GM23338 (cell line): ENCODE measurements at regions not wholly inside any gene's neighbourhood (a gene's known extent, or its start where the extent isn't known, plus 50 kb on each side); places are given as distances from the start of the nearest gene placed in this dataset.

Experiments used
- ATAC-seq: fragments of 200-7000 bp; cut with Tn5 transposase; 3 replicates; pipeline ENCODE4 v1.9.1; 2020
- DNase-seq: peaks from one replicate; pipeline ENCODE4 v3.0.0-alpha.2; 2015; ENCODE audit warnings: low spot score
- H2AFZ ChIP-seq: fragments of 200-600 bp; sonication (generic); 2 replicates; pipeline ENCODE4 v1.8.0; 2016; ENCODE audit warnings: antibody characterized with exemption, mild to moderate bottlenecking, moderate library complexity
- H3F3A ChIP-seq: fragments of 200-600 bp; sonication (generic); replicated peaks from 2 replicates; pipeline ENCODE4 v1.8.0; 2017; ENCODE audit warnings: antibody characterized with exemption, mixed run types, low read depth
- H3K27ac ChIP-seq: fragments of 200-600 bp; sonication (generic); 2 replicates; pipeline ENCODE4 v1.6.1; 2016; ENCODE audit warnings: low read depth
- H3K27me3 ChIP-seq: fragments of 200-600 bp; sonication (generic); 2 replicates; pipeline ENCODE4 v1.8.0; 2016; ENCODE audit warnings: mild to moderate bottlenecking, mixed run types, moderate library complexity; ENCODE audit not compliant: insufficient read depth
- H3K36me3 ChIP-seq: fragments of 200-600 bp; sonication (generic); 2 replicates; pipeline ENCODE4 v1.8.0; 2016; ENCODE audit warnings: mild to moderate bottlenecking; ENCODE audit not compliant: insufficient read depth
- H3K4me1 ChIP-seq: fragments of 200-600 bp; sonication (generic); 2 replicates; pipeline ENCODE4 v1.8.0; 2016; ENCODE audit warnings: mild to moderate bottlenecking, moderate library complexity; ENCODE audit not compliant: insufficient read depth
- H3K4me2 ChIP-seq: fragments of 200-600 bp; sonication (generic); 2 replicates; pipeline ENCODE4 v1.7.1; 2017; ENCODE audit warnings: mixed run types
- H3K4me3 ChIP-seq: fragments of 200-600 bp; sonication (generic); 2 replicates; pipeline ENCODE4 v1.6.1; 2016; ENCODE audit warnings: mixed run types
- H3K79me2 ChIP-seq: fragments of 200-600 bp; sonication (generic); replicated peaks from 2 replicates; pipeline ENCODE4 v1.8.0; 2017; ENCODE audit warnings: mild to moderate bottlenecking; ENCODE audit not compliant: insufficient read depth
- H3K9me2 ChIP-seq: fragments of 200-600 bp; sonication (generic); 2 replicates; pipeline ENCODE4 v1.8.0; 2017; ENCODE audit not compliant: insufficient read depth
- H4K20me1 ChIP-seq: fragments of 200-600 bp; sonication (generic); replicated peaks from 2 replicates; pipeline ENCODE4 v1.8.0; 2017; ENCODE audit warnings: mild to moderate bottlenecking; ENCODE audit not compliant: insufficient read depth
- H3K27ac Mint-ChIP-seq: 2 replicates; pipeline ENCODE4 v1.8.0; 2020; ENCODE audit warnings: inconsistent platforms, mild to moderate bottlenecking, moderate library complexity, mixed read lengths
- H3K27me3 Mint-ChIP-seq: 3 replicates; pipeline ENCODE4 v1.8.0; 2022; ENCODE audit warnings: low read depth, mild to moderate bottlenecking, moderate library complexity, mixed read lengths, inconsistent platforms; ENCODE audit not compliant: insufficient read depth, poor library complexity
- H3K36me3 Mint-ChIP-seq: 3 replicates; pipeline ENCODE4 v1.8.0; 2021; ENCODE audit warnings: low read depth, mild to moderate bottlenecking, inconsistent platforms, moderate library complexity, mixed read lengths
- H3K4me1 Mint-ChIP-seq: 3 replicates; pipeline ENCODE4 v1.8.0; 2020; ENCODE audit warnings: mild to moderate bottlenecking, inconsistent platforms, mixed read lengths
- H3K4me3 Mint-ChIP-seq: 3 replicates; pipeline ENCODE4 v1.8.0; 2021; ENCODE audit warnings: moderate library complexity, mild to moderate bottlenecking, inconsistent platforms, mixed read lengths
- H3K9me3 Mint-ChIP-seq: 3 replicates; pipeline ENCODE4 v1.8.0; 2020; ENCODE audit warnings: moderate library complexity, mild to moderate bottlenecking, inconsistent platforms, mixed read lengths
- CREB1 ChIP-seq: fragments of 250-450 bp; sonication (Bioruptor Pico); IDR thresholded peaks from 2 replicates; pipeline ENCODE4 v1.5.0; 2020; ENCODE audit warnings: low read depth, mild to moderate bottlenecking, moderate library complexity
- CTCF ChIP-seq, 2 experiments: fragments of 200-600 bp in 1 of 2; sonication (generic) in 1 of 2; conservative IDR thresholded peaks; 2 replicates each; pipeline versions ENCODE4 v1.5.1 to v1.6.1; 2016 to 2017; ENCODE audit warnings: antibody characterized with exemption in 2 of 2, low read depth in 2 of 2, mild to moderate bottlenecking in 2 of 2, moderate library complexity in 1 of 2
- ETS1 ChIP-seq: IDR thresholded peaks from 2 replicates; pipeline ENCODE4 v1.6.1; 2016; ENCODE audit warnings: antibody characterized with exemption
- EZH2 ChIP-seq: fragments of 200-600 bp; sonication (generic); IDR thresholded peaks from one replicate; pipeline ENCODE4 v1.8.0; 2017; ENCODE audit warnings: antibody characterized with exemption, mild to moderate bottlenecking, low read depth; ENCODE audit not compliant: unreplicated experiment
- POLR2AphosphoS5 ChIP-seq: IDR thresholded peaks from 2 replicates; pipeline ENCODE4 v1.6.1; 2016; ENCODE audit warnings: antibody characterized with exemption, low read depth
- ZNF462 ChIP-seq: fragments of 250-450 bp; sonication (Bioruptor Pico); IDR thresholded peaks from 2 replicates; pipeline ENCODE4 v1.5.0; 2020; ENCODE audit warnings: mild to moderate bottlenecking, moderate library complexity

GRCh38 chr11:119585043-119585781 lies 143.8 kb downstream of the NECTIN1 start:
- H3K36me3 Mint-ChIP-seq: peaks cover 23% of the 10 kb centered on the region
- H4K20me1 ChIP-seq: no peaks in the 10 kb centered on the region
- H3K9me3 Mint-ChIP-seq: peaks cover 37% of the 10 kb centered on the region
- peak overlapping the region; percentile 83 for H2AFZ ChIP-seq
- peak overlapping the region; percentile 72 for H3K4me3 ChIP-seq
- H3K4me1 ChIP-seq: peaks cover 8% of the 10 kb centered on the region
- H3K4me1 Mint-ChIP-seq: peaks cover 12% of the 10 kb centered on the region
- no peaks in the 10 kb centered on the region for H3K36me3 ChIP-seq
- no peak overlapping the region for H3K27ac ChIP-seq
- H3K27me3 ChIP-seq: peaks cover 18% of the 10 kb centered on the region
- peaks cover 29% of the 10 kb centered on the region for H3K27me3 Mint-ChIP-seq
- H3K4me2 ChIP-seq: peak overlapping the region; percentile 93
- no peak overlapping the region; the same call in 1 of the 2 replicates for H3K27ac Mint-ChIP-seq
- peak overlapping the region; percentile 74 for H3K4me3 Mint-ChIP-seq
- H3K9me2 ChIP-seq: peaks cover 5% of the 10 kb centered on the region; the same call in 1 of the 2 replicates
- peak; percentile 65 for DNase-seq
- peak; percentile 66 for ATAC-seq
- H3K79me2 ChIP-seq: no peaks in the 10 kb centered on the region
- peaks cover 4% of the 10 kb centered on the region; the same call in 1 of the 2 replicates for H3F3A ChIP-seq
- TF ChIP-seq CTCF (conservative IDR thresholded peaks at IDR 0.05; ENCODE audit: low read depth in 2 of 2): no peak
- peak; percentile 27; the same call in 1 of the 2 replicates for TF ChIP-seq POLR2AphosphoS5
- TF ChIP-seq CREB1 (CRISPR knock-in tag): no peak
- TF ChIP-seq ETS1: no peak

GRCh38 chr11:119584193-119585042 lies 144.6 kb downstream of the NECTIN1 start:
- Histone ChIP-seq H3K36me3 (no peaks in the 10 kb centered on the region), H3K79me2 (no peaks in the 10 kb centered on the region), H3K27ac (0 out of 2 replicates have a peak overlapping the region, but pooled peaks have one; percentile 74), H3K27me3 (peaks cover 18% of the 10 kb centered on the region), H3F3A (peaks cover 4% of the 10 kb centered on the region; the same call in 1 of the 2 replicates), H2AFZ (peak overlapping the region; percentile 83), H3K4me2 (peak overlapping the region; percentile 93), H3K4me3 (peak overlapping the region; percentile 72), H3K9me2 (peaks cover 5% of the 10 kb centered on the region; the same call in 1 of the 2 replicates), H3K4me1 (peaks cover 8% of the 10 kb centered on the region), H4K20me1 (no peaks in the 10 kb centered on the region)
- Mint-ChIP-seq H3K4me1 (peaks cover 5% of the 10 kb centered on the region; the same call in 2 of the 3 replicates), H3K27me3 (peaks cover 30% of the 10 kb centered on the region), H3K4me3 (peak overlapping the region; percentile 74), H3K36me3 (peaks cover 25% of the 10 kb centered on the region), H3K27ac (peak overlapping the region; percentile 75), H3K9me3 (peaks cover 39% of the 10 kb centered on the region)
- peak; percentile 88 for ATAC-seq
- peak; percentile 95 for DNase-seq
- TF ChIP-seq EZH2 (no peak), POLR2AphosphoS5 (peak; percentile 41; the same call in 1 of the 2 replicates), ZNF462 (CRISPR knock-in tag) (peak; percentile 87; the same call in 1 of the 2 replicates)
